Stimulated activated CD8-positive, alpha-beta memory T cell treated with anti-CD3 and anti-CD28 coated beads, Interleukin-15, amount 100 ng/mL, for 4 hours (primary cell): ENCODE measurements at regions not wholly inside any gene's neighbourhood (a gene's known extent, or its start where the extent isn't known, plus 50 kb on each side); places are given as distances from the start of the nearest gene placed in this dataset.

Experiments used
- DNase-seq, 2 donors: peaks; one replicate each; pipeline ENCODE4 v3.0.0-alpha.2; 2020; ENCODE audit warnings: low read depth in 2 of 2

- no peak for DNase-seq
Observed at GRCh38 chr12:124687174-124687902, 119.9 kb upstream of the NCOR2 start.

GRCh38 chr12:124686370-124687173, 119.2 kb upstream of the NCOR2 start:
- no peak for DNase-seq

- DNase-seq, result no peak
Observed at GRCh38 chr12:124685689-124686369, 118.4 kb upstream of the NCOR2 start.

- DNase-seq, result no peak
Observed at GRCh38 chr12:124684971-124685688, 117.7 kb upstream of the NCOR2 start.

- DNase-seq, result no peak
Observed at GRCh38 chr12:124684496-124684895, 117.1 kb upstream of the NCOR2 start.

GRCh38 chr12:124683152-124684124, 116.0 kb upstream of the NCOR2 start:
- no peak for DNase-seq

GRCh38 chr12:124682425-124683151, 115.2 kb upstream of the NCOR2 start:
- no peak for DNase-seq

- no peak for DNase-seq
Observed at GRCh38 chr12:124681779-124682391, 114.5 kb upstream of the NCOR2 start.

- DNase-seq, result no peak
Observed at GRCh38 chr12:124680863-124681778, 113.7 kb upstream of the NCOR2 start.

- DNase-seq, result no peak
Observed at GRCh38 chr12:124679533-124680371, 112.3 kb upstream of the NCOR2 start.

GRCh38 chr12:124679047-124679446, 111.6 kb upstream of the NCOR2 start:
- DNase-seq, result no peak

GRCh38 chr12:124678421-124678893, 111.0 kb upstream of the NCOR2 start:
- no peak for DNase-seq

- DNase-seq, result no peak
Observed at GRCh38 chr12:124677552-124678356, 110.3 kb upstream of the NCOR2 start.

- no peak for DNase-seq
Observed at GRCh38 chr12:124676714-124677462, 109.5 kb upstream of the NCOR2 start.

- no peak for DNase-seq
Observed at GRCh38 chr12:124675881-124676713, 108.7 kb upstream of the NCOR2 start.
